ENCODE measurements at regions not wholly inside any gene's neighbourhood (a gene's known extent, or its start where the extent isn't known, plus 50 kb on each side); places are given as distances from the start of the nearest gene placed in this dataset.
A peak's percentile ranks its signal among the peaks of the same experiment; 100 is the strongest.
"Not testable (repeated sequence)": the region's sequence is repeated elsewhere in the genome, so short reads cannot be mapped to it uniquely, and the experiment has no call there.

DNA sequence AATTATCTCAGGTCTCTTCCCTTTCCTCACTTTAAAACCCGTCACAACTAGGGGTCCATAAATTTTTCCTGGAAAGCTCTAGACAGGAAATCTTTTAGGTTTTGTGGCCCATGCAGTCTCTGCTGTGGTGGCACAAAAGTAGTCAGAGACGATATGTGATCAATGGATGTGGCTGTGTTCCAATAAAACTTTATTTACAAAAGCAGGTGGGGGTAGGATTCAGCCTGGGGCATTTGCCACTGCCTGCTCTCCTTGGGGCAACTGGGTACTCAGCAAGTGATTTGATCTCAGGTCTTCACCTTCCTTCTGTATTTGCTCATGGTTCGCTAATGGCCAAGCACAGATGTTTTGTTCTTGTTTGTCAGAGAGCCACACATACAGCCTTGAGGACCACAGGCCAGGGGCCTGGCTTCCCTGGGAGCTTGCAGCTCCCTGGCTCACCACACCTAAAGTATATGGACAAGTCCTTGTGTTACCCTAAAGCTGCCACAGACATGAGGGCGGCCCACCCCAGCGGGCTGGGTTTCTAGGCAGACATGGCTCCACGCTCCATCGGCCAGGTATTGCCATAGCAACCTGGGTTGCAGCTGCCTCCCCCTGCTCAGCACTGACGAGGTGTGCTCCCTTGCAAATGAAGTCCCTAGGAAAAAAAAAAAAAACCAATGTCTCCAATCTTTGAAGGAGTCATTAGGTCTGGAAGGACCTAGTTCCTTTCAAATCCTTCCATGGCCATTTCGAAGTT is 89.7 kb upstream of the YWHAQ start:
- H3K4me3 ChIP-seq (ENCODE audit: low read length), result no peak overlapping the region
- no peak for TF ChIP-seq ZNF274 (IDR thresholded peaks at IDR 0.05; ENCODE audit: low read depth, low read length)

DNA sequence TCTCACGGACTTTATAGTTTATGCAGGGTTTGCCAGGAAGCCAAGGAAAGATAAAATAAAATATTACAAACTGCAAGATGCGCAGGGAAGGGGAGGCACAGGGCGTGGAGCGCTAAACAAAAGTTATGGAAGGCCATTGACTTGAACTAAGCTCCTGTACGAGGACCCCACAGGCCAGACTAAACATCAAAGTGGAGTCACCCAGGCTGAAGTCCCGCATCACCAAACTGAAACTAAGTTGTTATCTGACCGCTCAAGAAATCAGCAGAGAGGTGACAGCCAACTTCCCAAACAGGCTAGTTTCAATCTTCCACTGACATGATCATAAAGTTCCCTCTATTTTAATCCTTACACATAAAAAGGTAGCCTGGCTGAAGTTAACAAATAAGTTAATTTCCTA is 90.5 kb upstream of the YWHAQ start:
- TF ChIP-seq ZNF274 (IDR thresholded peaks at IDR 0.05; ENCODE audit: low read depth, low read length), result no peak
- no peak overlapping the region for H3K4me3 ChIP-seq (ENCODE audit: low read length)

DNA sequence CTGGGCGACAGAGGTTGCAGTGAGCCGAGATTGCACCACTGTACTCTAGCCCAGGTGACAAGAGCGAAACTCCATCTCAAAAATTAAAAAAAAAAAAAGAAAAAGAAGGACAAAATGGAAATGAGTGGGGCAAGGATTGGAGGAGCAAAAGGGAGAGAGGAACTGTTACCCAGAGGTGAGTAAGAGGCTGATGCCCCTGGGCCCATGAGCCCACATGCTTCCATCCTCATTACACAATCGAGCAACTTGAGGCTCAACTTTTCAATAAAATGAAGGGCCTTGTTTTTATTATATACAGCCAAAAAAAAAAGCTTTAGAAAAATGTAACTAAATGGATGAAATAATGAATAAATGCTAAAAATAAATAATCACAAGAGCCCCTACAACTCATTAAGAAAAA is 91.7 kb upstream of the YWHAQ start:
- TF ChIP-seq ZNF274 (IDR thresholded peaks at IDR 0.05; ENCODE audit: low read depth, low read length), result no peak
- no peak overlapping the region for H3K4me3 ChIP-seq (ENCODE audit: low read length)

DNA sequence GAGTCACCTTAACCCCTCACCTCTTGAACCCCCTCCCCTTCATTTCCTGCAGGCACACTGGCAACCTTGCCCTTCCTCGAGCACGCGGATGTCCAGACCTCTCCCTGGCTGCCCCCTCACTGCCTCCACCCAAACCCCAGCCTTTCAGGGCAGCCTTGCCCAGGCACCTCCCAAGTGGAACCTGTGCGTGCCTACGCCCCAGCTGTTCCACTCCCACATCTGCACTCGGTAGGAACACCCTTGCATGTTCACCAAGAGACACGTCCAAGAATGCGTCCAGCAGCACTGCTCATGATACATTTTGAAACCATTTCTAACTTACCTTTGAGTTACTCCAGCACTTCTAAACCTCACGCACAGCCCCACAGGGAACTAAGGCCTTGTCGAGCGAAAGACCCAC is 93.8 kb upstream of the YWHAQ start:
- no peak overlapping the region for H3K4me3 ChIP-seq (ENCODE audit: low read length)
- no peak for TF ChIP-seq ZNF274 (IDR thresholded peaks at IDR 0.05; ENCODE audit: low read depth, low read length)

DNA sequence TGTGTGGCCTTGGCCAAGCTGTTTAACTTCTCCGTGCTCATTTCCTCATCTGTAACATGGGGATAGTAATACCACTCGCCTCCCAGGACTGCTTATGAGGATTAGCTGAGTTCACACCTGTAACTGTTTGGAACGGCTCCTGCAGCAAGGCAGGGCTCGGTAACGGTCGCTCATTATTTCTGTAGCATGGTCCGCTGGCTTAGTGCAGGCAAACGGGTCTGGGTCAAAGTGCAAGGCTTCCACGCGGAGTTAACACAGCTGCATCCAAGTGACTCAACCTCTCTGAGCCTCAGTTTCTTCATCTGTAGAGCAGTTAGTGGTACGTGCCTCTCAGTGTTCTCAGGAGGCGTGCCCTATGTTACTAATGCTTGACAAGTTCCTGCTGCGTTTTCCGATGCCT is 94.3 kb upstream of the YWHAQ start:
- TF ChIP-seq ZNF274 (IDR thresholded peaks at IDR 0.05; ENCODE audit: low read depth, low read length), result no peak
- H3K4me3 ChIP-seq (ENCODE audit: low read length), result no peak overlapping the region

DNA sequence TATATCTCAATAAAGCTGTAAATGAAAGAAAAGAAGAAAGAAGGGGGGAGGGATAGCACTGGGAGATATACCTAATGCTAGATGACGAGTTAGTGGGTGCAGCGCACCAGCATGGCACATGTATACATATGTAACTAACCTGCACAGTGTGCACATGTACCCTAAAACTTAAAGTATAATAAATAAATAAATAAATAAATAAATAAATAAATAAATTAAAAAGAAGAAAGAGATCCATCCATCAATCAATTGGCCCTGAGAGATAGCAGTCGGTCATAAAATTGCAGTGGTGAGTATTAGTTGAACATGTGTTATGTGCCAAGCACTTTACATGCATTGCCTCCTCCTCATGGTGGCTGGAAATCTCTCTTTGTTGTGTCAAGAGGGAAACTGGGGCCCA is 95.2 kb upstream of the YWHAQ start:
- H3K4me3 ChIP-seq (ENCODE audit: low read length), result not testable (repeated sequence)

DNA sequence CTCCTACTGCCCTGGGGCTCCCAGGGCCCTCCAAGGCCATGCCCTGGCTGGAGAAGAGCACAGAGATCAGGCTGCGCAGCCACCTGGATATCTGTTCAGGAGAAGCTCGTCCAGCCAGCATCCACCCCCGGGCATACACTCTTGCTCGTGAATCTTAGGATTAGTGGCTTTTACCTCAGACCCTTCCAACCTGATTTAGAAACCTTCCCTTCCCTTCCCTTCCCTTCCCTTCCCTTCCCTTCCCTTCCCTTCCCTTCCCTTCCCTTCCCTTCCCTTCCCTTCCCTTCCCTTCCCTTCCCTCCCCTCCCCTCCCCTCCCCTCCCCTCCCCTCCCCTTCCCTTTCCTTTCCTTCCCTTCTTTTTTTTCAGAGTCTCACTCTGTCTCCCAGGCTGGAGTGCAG is 99.7 kb upstream of the YWHAQ start:
- H3K4me3 ChIP-seq (ENCODE audit: low read length), result not testable (repeated sequence)

DNA sequence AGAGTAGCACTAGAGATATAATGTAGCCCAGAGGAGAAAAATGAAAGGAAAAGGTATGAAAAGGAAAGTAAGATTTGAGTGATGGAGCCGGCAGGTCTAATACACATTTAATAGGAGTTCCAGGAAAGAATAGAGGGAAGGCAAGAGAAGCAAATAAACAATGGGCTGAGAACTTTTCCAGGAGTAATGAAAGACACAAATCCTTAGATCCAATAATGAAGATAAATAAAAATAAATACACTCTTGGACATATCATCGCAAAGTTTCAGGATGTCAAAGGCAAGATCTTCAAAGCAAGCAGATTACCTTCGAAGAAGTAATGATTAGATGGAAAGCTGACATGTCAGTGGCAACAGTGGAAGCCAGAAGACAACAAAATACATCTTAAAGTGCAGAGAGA is 102.0 kb upstream of the YWHAQ start:
- H3K4me3 ChIP-seq (ENCODE audit: low read length), result no peak overlapping the region
- TF ChIP-seq ZNF274 (IDR thresholded peaks at IDR 0.05; ENCODE audit: low read depth, low read length), result no peak

DNA sequence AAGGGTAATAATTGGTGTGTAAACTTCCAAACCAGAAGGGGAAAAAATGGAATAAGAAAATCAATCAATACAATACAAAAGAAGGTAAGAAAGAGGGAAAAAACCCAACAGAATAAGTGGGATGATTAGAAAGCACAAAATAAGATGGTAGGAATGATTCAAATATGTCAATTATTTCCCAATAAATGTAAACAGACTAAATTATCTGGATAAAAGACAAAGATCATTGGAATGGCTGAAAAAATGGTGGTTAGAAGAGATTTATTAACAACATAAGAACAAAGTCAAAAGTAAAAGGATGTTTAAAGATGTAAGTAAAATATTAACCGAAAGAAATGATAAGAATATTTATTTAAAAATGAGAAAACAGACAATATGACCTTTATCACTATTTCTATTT is 103.5 kb upstream of the YWHAQ start:
- H3K4me3 ChIP-seq (ENCODE audit: low read length), result no peak overlapping the region
- no peak for TF ChIP-seq ZNF274 (IDR thresholded peaks at IDR 0.05; ENCODE audit: low read depth, low read length)

DNA sequence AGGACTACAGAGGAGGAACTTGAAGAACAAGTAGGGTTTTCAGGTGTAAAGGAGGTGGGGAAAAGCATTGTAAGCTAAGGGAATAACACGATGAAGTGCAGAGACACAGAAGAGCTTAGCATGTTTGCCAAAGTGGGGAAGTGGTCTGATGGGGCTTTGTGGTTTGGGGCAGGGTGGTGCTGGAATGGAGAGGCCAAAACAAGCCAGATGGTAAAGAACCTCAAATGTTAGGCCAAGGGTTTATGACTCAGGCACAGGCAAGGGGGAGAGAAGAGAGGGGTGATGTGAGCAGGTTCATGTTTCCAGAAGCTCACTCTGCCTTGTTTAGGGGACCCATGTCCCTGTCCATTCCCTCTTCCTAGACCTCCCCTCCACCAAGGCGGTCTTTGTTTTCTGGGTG is 104.5 kb upstream of the YWHAQ start:
- no peak for TF ChIP-seq ZNF274 (IDR thresholded peaks at IDR 0.05; ENCODE audit: low read depth, low read length)
- no peak overlapping the region for H3K4me3 ChIP-seq (ENCODE audit: low read length)

DNA sequence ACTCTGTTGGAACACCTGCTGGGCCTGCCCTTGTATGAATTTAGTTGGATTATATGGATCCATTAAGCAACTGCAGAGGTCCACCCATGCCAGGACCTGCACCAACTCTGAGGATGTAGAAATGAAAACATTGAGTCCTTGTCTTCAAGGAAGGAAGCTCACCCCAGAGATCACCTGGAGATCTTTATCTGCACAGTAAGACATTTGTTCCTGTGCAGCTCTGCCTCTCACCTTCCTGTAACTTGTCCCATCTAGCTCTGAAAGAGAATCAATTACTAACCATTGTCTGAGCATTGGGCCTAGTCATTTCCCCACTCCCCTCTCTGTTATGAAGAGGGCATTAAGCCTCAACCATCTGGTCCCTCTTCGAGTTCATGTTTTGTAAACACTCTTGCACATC is 105.2 kb upstream of the YWHAQ start:
- TF ChIP-seq ZNF274 (IDR thresholded peaks at IDR 0.05; ENCODE audit: low read depth, low read length), result no peak
- H3K4me3 ChIP-seq (ENCODE audit: low read length), result no peak overlapping the region

DNA sequence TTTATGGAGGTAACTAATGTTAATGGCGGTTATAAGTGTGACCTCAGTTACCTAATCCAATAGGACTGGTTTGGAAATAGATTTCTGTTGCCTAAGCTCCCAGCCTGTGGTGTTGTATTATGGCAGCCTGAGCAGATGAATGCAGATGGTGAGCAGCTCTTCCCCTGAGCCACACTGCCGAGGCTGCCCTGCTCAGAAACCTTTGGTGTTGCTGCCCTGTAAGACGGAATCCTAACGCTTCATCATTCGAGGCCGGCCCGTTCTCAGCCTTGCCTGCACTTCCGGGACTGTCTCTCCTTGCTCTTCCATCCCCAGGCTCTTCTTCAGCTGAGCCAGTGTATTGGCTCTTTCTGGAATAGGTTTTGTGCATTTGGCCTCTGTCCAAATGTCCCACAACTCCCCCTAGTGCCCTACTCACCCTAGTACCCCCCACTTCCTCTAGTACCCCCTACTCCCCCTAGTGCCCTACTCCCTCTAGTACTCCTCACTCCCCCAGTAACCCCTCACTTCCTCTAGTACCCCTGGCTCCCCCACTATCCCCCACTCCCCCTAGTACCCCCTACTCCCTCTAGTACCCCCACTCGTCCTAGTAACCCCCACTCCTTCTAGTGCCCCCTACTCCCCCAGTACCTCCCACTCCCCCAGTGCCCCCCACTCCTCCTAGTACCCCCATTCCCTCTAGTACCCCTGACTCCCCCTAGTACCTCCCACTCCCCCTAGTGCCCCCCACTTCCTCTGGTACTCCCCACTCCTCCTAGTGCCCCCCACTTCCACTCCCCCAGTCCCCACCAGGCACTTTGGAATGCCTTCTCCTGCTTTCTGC is 106.0 kb upstream of the TAF1B start:
- no peak overlapping the region for H3K4me3 ChIP-seq (ENCODE audit: low read length)
- TF ChIP-seq ZNF274 (IDR thresholded peaks at IDR 0.05; ENCODE audit: low read depth, low read length), result no peak

DNA sequence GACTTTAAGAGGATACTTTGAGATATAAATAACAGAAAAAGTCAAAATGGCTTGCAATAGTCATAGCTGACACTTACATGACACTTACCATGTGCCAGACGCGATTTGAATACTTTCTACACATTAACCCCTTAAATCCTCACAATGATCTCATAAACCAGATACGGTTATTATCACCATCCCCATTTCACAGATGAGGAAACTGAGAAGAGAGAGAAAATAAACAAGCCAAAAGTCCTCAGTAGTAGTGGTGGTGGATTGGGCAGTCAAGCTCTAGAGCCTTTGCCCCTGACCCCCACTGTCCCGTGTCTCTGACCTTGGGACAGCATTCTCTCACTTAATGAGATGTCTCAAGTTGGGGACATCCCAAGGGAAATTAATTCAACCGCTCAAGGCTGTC is 105.2 kb upstream of the TAF1B start:
- no peak overlapping the region for H3K4me3 ChIP-seq (ENCODE audit: low read length)
- no peak for TF ChIP-seq ZNF274 (IDR thresholded peaks at IDR 0.05; ENCODE audit: low read depth, low read length)

DNA sequence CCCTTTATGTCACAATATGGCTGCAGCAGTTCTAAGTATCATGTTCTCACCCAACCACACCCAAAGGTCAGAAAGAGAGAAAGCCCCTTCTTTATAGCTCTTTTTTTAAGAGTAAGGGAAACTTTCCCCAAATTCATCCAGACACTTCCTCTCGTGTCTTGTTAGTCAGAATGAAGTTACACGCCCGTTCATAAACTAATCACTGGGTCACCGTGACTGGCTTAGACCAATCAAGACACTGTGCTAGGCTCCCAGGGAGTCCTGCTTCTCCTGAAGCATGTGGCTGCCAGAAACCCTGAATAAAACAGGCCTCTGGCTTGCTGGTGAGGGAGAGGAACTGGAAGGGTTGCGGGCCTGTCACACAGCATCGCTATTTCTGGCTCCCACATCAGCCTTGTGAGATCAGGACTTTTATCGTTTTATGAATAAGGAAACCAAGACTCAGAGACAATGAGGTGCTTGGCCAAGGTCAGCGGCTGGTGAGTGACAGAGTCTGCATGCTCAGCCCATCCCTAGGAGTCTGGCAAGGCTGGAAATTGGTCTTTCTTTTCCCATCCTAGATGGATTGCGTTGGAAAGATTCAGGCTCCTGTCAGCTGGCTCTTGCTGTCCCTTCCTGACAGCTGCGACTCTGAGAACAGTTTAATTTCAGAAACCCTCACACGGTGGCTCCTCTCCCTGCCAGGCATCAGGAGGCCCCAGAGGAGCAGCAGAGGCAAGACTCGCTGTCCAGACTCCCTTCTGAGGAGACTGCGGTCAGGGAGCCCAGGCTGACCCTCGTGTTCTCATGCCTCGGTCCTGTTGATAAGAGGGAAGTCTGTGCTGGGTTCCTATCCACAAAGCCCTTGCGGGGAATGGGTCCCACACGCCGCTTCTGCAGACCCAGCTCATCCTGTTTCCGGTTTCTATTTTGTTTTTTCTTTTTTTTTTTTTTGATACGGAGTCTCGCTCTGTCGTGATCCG is 104.5 kb upstream of the TAF1B start:
- TF ChIP-seq ZNF274 (IDR thresholded peaks at IDR 0.05; ENCODE audit: low read depth, low read length), result no peak
- peak overlapping the region; percentile 10; the same call in 1 of the 2 replicates for H3K4me3 ChIP-seq (ENCODE audit: low read length)
